ENCODE measurements at regions not wholly inside any gene's neighbourhood (a gene's known extent, or its start where the extent isn't known, plus 50 kb on each side); places are given as distances from the start of the nearest gene placed in this dataset.
A peak's percentile ranks its signal among the peaks of the same experiment; 100 is the strongest.
"Not testable (repeated sequence)": the region's sequence is repeated elsewhere in the genome, so short reads cannot be mapped to it uniquely, and the experiment has no call there.

- no peak for DNase-seq (ENCODE audit: low spot score)
Measured at GRCh38 chr12:32010631-32011336, 51.6 kb downstream of the RESF1 start.

GRCh38 chr12:32012249-32012785 lies 53.1 kb downstream of the RESF1 start:
- no peak for DNase-seq (ENCODE audit: low spot score)

- no peak for DNase-seq (ENCODE audit: low spot score)
Measured at GRCh38 chr12:32015036-32015435, 55.8 kb downstream of the RESF1 start.

GRCh38 chr12:32016680-32017482 lies 57.7 kb downstream of the RESF1 start:
- no peak for DNase-seq (ENCODE audit: low spot score)

- no peak for DNase-seq (ENCODE audit: low spot score)
Measured at GRCh38 chr12:32021346-32021773, 62.1 kb downstream of the RESF1 start.

- not testable (repeated sequence) for DNase-seq (ENCODE audit: low spot score)
Measured at GRCh38 chr12:32022387-32022786, 63.2 kb downstream of the RESF1 start.

GRCh38 chr12:32023861-32024260 lies 64.6 kb downstream of the RESF1 start:
- not testable (repeated sequence) for DNase-seq (ENCODE audit: low spot score)

GRCh38 chr12:32024884-32025592 lies 65.8 kb downstream of the RESF1 start:
- no peak for DNase-seq (ENCODE audit: low spot score)

- DNase-seq (ENCODE audit: low spot score) = no peak
Measured at GRCh38 chr12:32025906-32026305, 66.7 kb downstream of the RESF1 start.

GRCh38 chr12:32027684-32028365 lies 68.6 kb downstream of the RESF1 start:
- DNase-seq (ENCODE audit: low spot score) = no peak

- no peak for DNase-seq (ENCODE audit: low spot score)
Measured at GRCh38 chr12:32030151-32030550, 70.9 kb downstream of the RESF1 start.

GRCh38 chr12:32030676-32031075 lies 71.5 kb downstream of the RESF1 start:
- no peak for DNase-seq (ENCODE audit: low spot score)

GRCh38 chr12:32031109-32031508 lies 71.9 kb downstream of the RESF1 start:
- DNase-seq (ENCODE audit: low spot score) = no peak

- DNase-seq (ENCODE audit: low spot score) = peak; percentile 33
Measured at GRCh38 chr12:32032205-32032810, 73.1 kb downstream of the RESF1 start.

- DNase-seq (ENCODE audit: low spot score) = no peak
Measured at GRCh38 chr12:32033406-32033805, 73.2 kb upstream of the BICD1 start.

GRCh38 chr12:32034045-32034444 lies 72.6 kb upstream of the BICD1 start:
- no peak for DNase-seq (ENCODE audit: low spot score)

GRCh38 chr12:32036477-32037263 lies 70.0 kb upstream of the BICD1 start:
- no peak for DNase-seq (ENCODE audit: low spot score)

- DNase-seq (ENCODE audit: low spot score) = peak; percentile 36
Measured at GRCh38 chr12:32039347-32039746, 67.3 kb upstream of the BICD1 start.

- DNase-seq (ENCODE audit: low spot score) = no peak
Measured at GRCh38 chr12:32039917-32040575, 66.6 kb upstream of the BICD1 start.

- no peak for DNase-seq (ENCODE audit: low spot score)
Measured at GRCh38 chr12:32043928-32044549, 62.6 kb upstream of the BICD1 start.

All from AG20443 (cell line).